ENCODE measurements at regions not wholly inside any gene's neighbourhood (a gene's known extent, or its start where the extent isn't known, plus 50 kb on each side); places are given as distances from the start of the nearest gene placed in this dataset.
"Not testable (repeated sequence)": the region's sequence is repeated elsewhere in the genome, so short reads cannot be mapped to it uniquely, and the experiment has no call there.

- TF ChIP-seq RAD21 (IDR thresholded peaks at IDR 0.05 in 1 of 2, conservative IDR thresholded peaks at IDR 0.05 in 1 of 2; ENCODE audit: low read depth in 2 of 2, low read length in 2 of 2) (peak; percentile 63 to 65), CTCF (IDR thresholded peaks at IDR 0.05; ENCODE audit: control extremely low read depth in 1 of 3, insufficient read depth in 1 of 3, low read depth in 1 of 3, low read length in 3 of 3) (peak; percentile 7 to 60 (median 59)), JUND (IDR thresholded peaks at IDR 0.05; ENCODE audit: low read length) (peak; percentile 73)
- H2BK20ac ChIP-seq (ENCODE audit: low read length); H3K4me1 ChIP-seq (replicated peaks in 1 of 4; ENCODE audit: control insufficient read depth in 3 of 4, insufficient read depth in 4 of 4, low read length in 3 of 4); H3K4me3 ChIP-seq (ENCODE audit: extremely low read depth in 1 of 4, insufficient read depth in 2 of 4, low read depth in 3 of 4, low read length in 4 of 4); H3K9ac ChIP-seq (replicated peaks in 1 of 4; ENCODE audit: extremely low read depth in 1 of 4, low read depth in 3 of 4, low read length in 3 of 4); H3K56ac ChIP-seq (replicated peaks; ENCODE audit: insufficient read length, low read depth, low read length); FAIRE-seq; H4K91ac ChIP-seq (replicated peaks; ENCODE audit: insufficient read length, low read length); H2BK15ac ChIP-seq (ENCODE audit: low read length); H4K5ac ChIP-seq (ENCODE audit: insufficient read length, low read depth, low read length); H3K23ac ChIP-seq (ENCODE audit: insufficient read length); H3K4me2 ChIP-seq (ENCODE audit: insufficient read depth in 1 of 2, low read depth in 2 of 2, low read length in 2 of 2); POLR2A ChIA-PET (ENCODE audit: partially characterized antibody); H3K27ac ChIP-seq (ENCODE audit: low read depth, low read length); H2BK120ac ChIP-seq (replicated peaks; ENCODE audit: low read depth, low read length); H3K27me3 ChIP-seq (replicated peaks in 1 of 4; ENCODE audit: control insufficient read depth in 3 of 4, extremely low read depth in 1 of 4, insufficient read depth in 3 of 4, low read length in 3 of 4); H2AFZ ChIP-seq (ENCODE audit: low read length); H3K14ac ChIP-seq (ENCODE audit: insufficient read length); H3K36me3 ChIP-seq (ENCODE audit: control insufficient read depth in 2 of 4, insufficient read depth in 4 of 4, low read length in 3 of 4); H3K18ac ChIP-seq (ENCODE audit: extremely low read depth, low read length); H3K79me1 ChIP-seq (ENCODE audit: low read depth, low read length); H2AK5ac ChIP-seq (ENCODE audit: low read depth, low read length); H2BK5ac ChIP-seq (ENCODE audit: low read depth, low read length); H3K4ac ChIP-seq (replicated peaks; ENCODE audit: insufficient read length, low read depth, low read length); H4K8ac ChIP-seq (ENCODE audit: extremely low read depth, insufficient read depth, low read length); H3K23me2 ChIP-seq (ENCODE audit: low read depth, low read length); H2BK12ac ChIP-seq (ENCODE audit: low read depth, low read length); H4K20me1 ChIP-seq (replicated peaks in 1 of 2; ENCODE audit: control insufficient read depth in 1 of 2, insufficient read depth in 2 of 2, low read length in 2 of 2); H3K79me2 ChIP-seq (ENCODE audit: control insufficient read depth in 1 of 2, insufficient read depth in 2 of 2, low read length in 2 of 2); H3K9me3 ChIP-seq (ENCODE audit: insufficient read depth in 2 of 2, low read depth in 1 of 2, low read length in 1 of 2): not testable (repeated sequence)
- 65% methylated on average over 8 of the region's 10 CpGs; no CpG with 5 or more reads in 1 of the 2 experiments for WGBS, 2 experiments (ENCODE audit: extremely low coverage in 1 of 2, insufficient coverage in 1 of 2, insufficient read length in 1 of 2, insufficient replicate concordance in 2 of 2, low coverage in 1 of 2, low lambda C conversion rate in 2 of 2, missing lambda C conversion rate in 1 of 2)
- CTCF ChIA-PET (ENCODE audit: partially characterized antibody): interaction anchor here (0.6 to 4.9 kb wide), 10 partner anchors 12 to 646 kb away, joined by 3 to 27 read pairs (median 4); no protein-coding TSS in a partner anchor
- peak; percentile 29 to 62 for DNase-seq (ENCODE audit: low read depth in 1 of 2, low spot score in 2 of 2)
Observed at GRCh38 chr9:90226839-90227338, 415.7 kb downstream of the DIRAS2 start.

Data from H1 (cell line).